Eye (tissue), 1 donor: ENCODE measurements at regions not wholly inside any gene's neighbourhood (a gene's known extent, or its start where the extent isn't known, plus 50 kb on each side); places are given as distances from the start of the nearest gene placed in this dataset.
A peak's percentile ranks its signal among the peaks of the same experiment; 100 is the strongest.

Source experiments
- DNase-seq: peaks from one replicate; pipeline ENCODE4 v3.0.0-alpha.2; 2015

DNA sequence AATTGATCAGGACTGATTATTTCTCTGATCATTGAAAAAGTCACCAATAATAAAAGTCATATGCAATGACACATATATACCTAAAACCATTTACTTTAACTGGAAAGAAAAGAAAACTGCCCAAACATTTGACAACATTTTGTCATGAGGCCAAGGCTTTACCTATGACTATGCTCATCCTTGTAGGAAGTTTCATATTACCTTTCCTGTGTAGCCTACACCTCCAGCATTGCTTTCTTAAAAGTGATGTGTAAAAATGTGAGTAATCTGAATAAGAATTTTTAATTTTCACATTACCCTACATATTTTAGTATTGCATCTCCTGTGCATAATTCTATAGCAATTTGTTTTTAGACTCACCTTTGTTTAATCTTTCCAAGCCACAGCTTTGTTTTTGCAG is 419.8 kb upstream of the FIGN start:
- no peak for DNase-seq

DNA sequence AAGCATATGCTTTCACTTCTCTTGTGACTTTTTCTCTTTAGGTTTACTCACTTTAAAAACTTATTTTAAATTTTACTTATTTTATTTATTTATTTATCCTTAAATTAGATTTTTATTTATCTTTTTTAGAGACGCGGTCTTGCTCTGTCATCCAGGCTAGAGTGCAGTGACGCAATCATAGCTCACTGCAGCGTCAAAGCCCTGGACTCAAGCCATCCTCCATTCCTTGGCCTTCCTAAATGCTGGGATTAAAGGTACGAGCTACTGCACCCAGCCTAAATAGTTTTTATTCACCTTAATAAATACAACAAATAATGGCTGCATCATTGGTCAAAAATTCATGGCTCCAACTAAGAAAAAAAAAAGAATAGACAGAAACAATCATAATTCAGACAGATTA is 415.7 kb upstream of the FIGN start:
- DNase-seq: no peak

DNA sequence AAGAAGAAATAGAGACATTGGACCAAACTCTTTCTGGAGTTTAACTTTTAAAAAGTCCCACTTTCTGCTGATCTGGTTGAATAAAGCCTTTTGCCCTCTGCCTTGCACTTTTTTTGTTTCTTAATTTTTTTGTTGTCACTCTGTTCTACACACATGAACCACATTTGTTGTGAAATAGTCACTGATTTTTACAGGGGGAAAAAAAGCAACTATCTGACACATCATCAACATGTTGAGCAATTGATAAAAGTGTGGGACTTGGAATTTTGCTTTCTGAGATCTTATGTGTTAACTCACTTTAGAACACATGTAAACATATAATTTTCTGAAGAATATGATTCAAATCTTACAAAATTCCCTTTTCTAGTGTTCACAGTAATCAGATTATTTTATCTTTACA is 414.8 kb upstream of the FIGN start:
- DNase-seq: no peak

DNA sequence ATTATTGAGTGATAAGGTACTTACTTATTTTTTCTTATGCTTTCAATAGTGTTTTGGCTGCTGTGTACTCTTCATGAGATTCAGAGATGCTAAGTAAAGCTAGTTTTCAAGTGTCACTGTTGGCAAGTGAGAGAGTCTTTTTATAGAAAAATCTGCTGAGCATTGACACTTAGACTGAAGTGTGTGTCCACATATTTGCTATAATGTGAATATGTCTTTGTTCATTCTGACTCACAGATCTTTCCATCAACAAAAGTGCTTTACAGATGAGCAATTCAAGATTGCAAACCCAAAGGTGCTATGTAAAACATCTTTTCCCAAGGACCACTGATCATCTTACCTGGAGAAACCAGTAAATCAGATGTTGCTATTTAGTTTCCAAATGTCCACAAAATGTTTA is 410.6 kb upstream of the FIGN start:
- DNase-seq: no peak

DNA sequence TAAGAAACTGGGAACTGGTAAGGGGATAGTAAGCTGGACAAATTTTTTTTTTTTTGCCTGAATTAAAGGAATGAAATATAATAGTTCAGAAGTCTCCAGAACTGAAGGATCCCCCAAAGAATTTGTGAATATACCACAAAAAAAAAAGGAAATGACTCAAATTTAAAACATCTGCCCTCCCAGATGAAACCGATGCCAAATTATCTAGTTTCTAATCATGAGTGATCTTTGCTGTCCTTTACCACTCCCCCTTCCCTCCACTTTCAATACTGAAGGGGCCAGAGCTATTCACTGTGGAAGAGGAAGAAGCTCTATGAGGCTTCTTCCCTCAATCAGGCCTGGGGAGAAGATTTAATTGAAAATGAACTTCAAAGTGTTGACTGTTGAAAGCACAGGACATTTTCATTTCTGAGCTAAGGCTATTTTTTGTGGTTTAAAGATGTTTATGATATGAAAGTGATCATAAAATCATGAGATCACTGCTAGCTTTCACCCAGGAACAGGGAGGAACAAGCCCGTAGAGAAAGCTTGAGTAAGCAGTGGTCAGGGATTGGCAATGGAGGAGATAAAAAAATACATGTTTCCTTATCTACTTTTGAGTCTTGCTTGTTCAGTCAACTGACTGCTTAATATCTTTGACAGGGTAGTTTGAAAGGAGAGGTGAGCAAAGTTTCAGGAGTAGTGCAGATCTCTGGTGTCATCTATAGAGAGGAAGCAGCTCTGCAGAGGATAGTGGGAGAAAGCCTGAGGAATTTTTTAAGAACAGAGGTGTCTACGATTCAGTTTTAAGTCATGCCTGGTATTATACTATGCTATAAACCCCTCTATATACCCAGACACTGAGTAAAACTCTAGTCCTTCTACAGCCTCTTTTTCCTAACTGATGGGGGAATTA is 409.5 kb upstream of the FIGN start:
- no peak for DNase-seq

DNA sequence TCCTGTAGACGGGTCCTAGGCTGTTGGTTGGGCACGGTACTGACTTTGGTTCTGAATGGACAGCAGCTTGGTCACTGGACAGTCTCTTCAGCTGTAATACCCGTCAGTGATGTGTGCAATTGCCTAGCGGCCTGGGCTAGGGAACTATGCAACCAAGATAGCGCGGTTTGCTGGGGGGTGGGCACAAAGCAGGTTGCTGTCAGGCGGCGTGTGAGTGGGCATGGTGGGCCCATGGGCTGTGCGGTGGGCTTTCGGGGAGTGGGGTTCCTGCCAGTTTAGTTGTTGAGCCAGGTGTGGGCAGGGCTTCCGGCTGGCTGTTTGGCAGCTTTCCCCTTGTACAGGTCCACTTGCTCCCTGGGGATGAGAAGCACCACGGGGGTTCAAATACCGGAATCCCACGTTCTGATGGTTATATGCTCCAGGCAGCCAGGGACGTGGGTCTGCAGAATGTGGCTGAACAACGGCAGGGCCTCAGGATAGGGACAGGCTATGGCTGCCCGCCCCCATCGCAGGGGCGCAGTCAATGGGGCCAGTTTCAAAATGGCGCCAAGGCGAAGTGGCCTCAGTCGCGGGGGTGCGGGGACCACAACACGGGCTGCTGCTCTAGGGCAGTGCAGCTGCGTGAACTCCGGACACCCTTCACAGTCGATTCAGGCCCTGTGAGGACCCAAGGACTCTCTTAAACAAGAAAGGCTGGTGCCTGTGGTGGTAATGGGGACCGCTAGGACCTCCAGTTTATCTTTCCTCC is 407.5 kb upstream of the FIGN start:
- no peak for DNase-seq

DNA sequence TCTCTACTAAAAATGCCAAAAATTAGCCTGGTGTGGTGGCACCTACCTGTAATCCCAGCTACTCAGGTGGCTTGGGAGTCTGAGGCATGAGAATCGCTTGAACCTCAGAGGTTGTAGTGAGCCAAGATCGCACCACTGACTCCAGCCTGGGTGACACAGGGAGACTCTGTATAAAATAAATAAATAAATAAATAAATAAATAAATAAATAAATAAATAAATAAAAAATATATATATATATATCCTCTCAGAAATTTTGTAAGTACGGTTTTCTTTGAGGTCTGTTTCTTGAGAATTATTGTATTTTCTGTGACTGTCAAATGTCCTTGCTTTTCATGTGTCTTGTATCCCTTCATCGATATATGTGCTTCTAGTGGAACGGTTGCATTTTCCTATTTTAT is 406.9 kb upstream of the FIGN start:
- DNase-seq: no peak

DNA sequence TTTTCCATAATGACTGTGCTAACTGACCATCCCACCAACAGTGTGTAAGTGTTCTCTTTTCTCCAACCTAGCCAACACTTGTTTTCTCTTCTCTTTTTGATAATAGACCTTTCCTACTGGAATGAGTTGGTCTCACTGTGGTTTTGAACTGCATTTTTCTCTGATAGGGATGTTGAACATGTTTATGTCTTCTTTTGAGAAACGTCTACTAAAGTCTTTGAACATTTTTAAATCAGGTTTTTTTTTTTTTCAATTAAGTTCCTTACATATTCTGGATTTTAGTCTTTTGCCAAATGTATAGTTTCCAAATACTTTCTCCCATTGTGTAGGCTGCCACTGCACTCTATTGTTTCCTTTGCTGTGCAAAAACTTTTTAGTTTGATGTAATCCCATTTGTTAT is 405.5 kb upstream of the FIGN start:
- DNase-seq: no peak

DNA sequence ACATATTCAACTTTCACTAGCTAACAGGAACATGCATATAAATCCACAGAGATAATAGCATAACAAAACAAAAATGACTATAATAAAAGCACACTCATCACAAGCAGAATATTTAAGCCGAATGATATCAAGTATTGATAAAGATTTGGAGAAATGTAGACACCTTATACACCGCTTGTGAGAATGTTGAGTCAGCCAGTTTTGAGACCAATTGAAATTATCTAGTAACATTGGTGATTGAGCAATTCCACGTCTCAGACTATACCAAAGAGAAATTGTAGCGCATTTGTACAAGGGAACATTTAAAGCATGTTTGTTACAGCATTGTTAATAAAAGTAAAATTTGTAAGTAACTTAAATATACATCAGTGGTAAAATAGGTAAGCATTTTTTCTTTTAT is 402.9 kb upstream of the FIGN start:
- DNase-seq: no peak

DNA sequence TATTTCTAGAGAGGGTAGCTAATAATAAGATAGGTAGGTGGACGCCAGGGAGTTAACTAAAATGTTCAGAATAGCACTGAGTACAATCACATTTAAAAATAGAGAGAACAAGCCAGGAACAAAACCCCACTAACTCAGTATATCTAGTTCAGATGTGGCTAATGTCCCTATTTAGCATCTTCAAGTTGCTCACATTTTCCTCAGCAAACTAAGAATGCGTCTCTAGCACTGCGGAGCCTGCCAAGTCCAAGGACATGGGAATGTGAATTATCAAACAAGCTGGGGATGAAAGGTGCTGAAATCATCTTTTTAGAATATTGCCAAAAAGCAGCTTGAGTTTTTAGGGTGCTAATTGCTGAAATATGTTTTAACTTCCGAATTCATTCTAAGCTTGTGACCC is 398.5 kb upstream of the FIGN start:
- DNase-seq: no peak

DNA sequence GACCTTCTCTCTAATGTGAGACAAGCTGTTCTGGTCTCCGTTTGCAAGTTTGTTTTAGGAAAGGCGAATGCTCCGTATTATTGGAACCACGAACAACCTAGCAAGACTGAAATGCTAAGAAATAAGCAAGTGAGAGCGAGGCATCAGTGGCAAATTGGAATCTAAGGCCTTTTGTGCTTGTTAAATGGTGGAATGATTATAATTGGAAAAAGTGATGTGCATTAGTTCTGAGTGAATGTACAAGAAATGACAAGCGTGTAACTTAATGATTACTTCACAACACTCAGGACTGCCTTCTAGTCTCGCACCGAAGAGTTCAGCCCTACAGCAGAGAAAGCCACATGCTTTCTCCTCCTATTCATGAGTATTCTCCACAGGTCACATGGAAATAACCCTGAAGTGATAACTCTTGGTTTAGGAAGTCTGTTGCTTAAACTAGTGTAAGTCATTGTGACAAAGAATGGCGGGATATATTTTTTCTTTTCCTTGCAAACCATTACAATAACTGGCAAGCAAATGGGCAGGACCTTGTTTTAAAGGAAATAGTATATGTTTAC is 392.2 kb upstream of the FIGN start:
- DNase-seq: peak; percentile 86

DNA sequence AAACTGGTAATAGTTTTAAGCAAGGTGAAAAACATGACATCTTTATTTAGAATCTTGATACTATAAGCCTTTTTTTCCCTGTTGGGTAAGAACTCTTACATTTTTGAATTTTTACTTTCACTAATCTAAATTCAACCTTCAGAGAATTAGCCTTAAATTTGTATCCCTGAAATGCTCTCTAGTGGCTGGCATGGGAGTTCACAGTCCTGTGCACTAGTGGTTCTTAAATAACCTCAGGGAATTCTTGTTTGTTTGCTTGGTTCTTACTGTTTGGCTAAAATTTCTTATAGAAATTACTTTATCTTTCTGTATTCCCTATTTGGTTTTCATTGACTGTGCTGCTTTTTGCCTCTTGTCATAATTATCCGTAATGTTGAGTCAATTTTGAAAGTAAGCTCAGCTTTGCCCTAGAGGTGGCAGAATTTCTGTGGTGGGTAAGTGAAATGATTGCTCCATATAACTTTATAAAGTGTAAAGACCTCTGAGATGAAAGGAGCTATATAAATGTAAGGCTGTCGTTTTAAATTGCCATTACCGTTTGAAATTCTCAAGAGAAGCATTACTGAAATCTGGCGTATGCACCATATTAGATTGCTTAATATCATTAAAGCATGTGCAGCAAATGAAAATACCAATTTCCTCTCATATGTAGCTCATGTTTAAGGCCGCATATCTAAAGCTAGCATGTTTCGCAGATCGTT is 391.3 kb upstream of the FIGN start:
- DNase-seq: peak; percentile 64

DNA sequence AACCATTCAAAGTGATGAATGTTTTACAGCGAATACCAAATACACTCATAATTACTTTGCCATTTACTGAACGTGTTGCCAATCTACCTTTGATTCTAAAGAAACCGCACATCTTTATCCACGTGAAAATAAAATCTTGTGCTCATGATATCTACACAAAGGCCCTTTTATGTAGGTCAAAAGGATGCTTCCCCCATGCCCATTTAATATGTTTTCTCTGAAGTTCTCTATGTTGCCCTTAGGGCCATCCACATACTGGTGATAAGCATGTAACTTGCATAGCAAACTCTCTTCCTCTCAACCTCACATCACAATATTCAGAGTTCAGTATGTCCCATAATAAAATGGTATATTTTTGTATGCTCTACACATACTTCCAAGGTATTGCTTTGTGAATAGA is 380.0 kb upstream of the FIGN start:
- no peak for DNase-seq

DNA sequence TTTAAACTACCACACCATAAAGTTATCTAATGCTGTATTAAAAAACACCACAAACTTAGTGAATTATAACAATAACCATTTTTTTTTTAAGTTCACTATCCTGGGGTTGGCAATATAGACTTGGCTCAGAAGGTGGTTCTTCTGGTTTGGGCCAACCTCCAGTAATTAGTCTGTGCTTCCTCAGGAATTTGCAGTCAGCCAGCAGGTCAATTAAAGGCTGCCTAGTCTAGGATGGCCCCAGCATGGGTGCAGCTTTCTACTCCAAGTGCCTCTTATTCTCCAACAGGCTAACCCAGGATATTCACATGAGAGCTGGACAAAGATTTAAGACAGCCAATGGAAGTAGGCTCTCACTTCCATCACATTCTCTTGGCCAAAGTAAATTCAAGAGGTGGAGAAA is 379.1 kb upstream of the FIGN start:
- peak; percentile 10 for DNase-seq

DNA sequence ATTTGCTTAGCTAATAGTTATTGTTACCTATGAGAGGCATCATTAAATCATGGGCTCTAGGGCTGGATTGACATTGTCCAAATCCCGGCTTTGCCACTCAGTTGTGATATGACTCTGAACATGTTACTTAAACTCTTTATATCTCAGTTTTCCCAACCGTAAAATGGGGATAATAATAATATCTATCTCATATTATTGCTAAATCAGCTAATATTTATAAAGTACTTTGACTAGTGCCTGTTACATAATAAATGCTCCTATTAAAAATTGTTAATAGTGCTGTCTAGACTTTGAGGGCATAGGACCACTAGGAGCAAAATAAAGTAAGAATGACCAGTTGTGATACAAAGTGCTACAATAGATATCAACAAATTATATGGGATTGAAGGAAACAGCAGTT is 376.3 kb upstream of the FIGN start:
- no peak for DNase-seq

DNA sequence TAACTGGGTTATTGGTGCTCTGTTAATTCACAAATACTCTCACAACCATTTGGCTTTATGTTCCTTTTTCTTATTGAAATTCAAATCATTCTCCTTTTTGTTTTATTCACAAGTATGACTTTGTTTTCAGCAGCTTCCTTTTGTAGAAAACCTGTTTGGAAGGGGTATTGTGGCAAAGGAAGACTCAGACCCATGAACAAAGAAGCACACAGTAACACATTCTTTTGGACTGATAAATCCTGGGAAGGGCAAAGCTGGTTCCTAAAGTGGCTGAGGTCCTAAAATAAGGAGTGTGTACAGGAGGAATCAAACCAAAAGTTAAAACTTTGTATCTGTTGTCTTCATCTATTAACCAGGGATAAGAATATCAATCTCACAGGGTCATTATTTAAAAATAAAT is 374.7 kb upstream of the FIGN start:
- no peak for DNase-seq

DNA sequence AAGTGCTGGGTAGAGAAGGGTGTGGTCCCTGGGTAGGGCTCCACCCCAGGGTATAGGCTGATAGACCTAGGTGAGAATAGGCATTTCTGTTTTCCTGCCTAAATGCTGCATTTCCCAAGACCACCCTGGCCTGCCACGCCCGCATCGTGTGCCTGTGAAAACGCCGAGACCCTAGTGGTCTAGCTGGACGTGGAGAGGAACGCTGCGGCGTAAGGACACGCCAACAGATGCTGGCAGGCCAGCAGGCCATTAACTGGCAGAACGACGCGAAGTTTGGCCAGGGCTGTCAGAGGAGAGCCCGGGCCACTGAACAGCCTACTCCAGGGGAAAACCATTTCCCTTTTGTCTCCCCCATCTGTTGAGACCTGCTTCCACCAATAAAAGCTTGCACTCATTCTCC is 373.2 kb upstream of the FIGN start:
- no peak for DNase-seq

DNA sequence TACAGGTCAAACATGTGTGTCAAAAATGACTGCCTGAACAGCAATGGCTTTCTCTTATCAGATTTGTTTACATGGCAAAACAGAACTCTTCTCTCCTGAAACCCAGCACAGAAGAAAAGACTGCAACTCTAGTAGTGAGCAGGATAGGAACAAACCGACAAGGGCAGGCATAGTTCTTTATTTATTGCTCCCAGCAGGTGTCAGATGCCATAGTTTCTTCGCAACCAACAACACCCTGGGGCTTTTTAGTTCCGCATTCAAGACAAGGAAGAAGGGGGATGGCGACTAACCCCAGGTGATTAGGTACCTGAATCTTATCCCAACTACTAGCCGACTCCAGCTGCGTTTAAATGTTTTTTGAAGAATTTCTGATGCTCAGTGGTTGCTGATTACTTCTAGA is 367.5 kb upstream of the FIGN start:
- DNase-seq: no peak

DNA sequence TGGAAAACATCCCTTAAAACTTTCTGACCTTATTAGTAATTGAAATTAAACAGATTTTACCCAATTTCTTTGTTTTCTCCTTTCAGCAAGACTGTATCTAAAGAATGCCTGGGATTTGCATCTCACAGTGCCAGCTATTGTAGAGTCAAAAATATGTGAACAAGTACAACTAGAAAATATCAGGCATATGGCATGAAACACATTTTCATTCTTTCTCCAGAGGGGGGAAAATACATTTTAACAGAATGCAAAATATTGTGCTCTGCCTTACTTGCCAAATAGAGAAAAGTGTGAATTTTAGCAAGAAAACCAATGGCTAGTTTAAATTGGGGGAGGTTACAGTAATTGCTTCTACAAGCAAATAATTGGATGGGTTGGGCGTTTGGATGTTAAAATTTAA is 366.6 kb upstream of the FIGN start:
- DNase-seq: no peak

DNA sequence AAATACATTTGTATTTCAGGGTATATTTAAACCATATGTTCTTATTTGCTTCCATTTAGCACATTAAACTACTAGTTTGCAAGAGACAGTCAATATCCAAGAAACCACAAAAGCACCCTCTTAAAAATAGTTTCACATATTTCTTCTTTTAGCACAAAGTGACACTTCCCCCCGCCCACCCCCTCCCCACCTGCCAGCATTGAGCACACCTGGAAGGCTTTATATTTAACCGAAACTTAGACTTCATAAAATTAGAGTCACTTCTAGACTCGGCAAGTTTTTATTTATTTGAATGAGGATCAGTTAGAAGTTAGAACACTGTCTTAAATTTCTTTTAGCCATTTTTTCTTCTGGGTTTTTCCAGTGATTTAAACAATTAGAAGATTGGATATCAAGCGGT is 355.9 kb upstream of the FIGN start:
- DNase-seq: no peak

DNA sequence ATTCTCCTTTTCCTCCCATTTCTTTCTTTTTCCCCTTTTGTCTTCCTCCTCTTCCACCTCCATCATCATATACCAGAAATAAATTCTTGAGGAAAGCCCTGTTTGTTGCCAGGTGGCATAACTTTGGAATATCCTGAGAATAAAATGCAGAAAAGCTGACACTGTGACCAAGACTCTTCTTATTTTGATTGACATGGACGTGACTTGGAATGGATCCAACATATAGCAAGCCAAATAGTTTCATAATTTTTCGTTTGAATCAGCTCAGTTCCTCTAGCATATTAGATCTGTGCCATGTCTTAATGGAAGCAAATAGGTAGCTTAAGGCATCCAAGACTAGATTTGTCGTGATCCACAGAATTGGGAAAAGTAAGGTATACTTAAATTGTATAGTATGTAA is 354.7 kb upstream of the FIGN start:
- no peak for DNase-seq

DNA sequence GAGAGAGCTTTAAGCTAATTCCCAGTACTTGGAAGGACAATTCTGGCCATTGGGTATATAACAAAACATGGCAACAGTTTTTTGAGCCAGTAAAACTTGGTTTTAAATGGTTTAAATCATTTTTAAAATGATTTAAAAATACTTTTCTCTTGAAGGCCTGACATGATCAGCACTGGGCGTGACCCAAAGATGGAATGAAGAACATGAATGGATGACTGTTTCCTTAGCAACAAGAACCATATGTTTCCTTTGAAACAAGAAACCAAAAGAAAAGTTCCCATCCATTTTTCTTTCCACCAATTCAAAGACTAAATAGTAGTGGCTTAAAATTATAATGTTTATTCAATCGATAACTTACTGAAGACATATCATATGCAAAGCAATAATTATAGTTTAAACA is 348.3 kb upstream of the FIGN start:
- no peak for DNase-seq

DNA sequence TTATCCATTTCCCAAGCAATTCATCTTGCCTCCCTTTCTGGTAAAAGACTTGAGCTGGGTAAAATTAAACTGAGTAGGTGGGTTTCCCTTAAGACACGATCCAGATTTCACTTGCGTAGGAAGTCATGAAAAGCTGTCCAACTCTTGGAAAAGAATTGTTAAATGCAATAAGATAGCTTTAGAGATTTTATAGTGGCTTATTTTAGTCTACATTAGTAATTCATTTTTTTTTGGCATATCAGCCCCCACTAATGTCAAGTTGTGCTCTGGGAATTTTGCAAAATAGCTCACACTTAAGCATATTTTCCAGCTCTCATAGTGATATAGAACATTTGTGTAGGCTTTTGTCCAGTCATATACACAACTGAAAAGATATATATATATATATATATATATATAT is 344.7 kb upstream of the FIGN start:
- peak; percentile 9 for DNase-seq

DNA sequence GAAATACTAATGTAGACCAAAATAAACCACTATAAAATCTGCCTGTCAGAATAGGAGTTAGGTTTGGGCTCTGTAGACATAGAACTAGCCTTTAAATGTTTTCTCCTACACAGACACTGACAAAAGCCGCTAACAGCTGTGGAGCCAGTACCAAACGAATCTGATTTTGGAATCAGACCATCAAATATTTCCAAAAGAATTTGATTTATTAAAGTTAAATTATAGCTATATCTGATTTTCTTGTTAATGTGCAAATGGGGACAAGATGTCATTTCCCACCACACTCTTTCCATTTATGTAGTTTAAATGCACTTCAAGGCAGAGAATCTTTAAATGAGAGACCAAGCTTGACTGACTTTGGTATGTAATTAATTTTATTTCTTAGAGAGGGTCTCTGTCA is 343.4 kb upstream of the FIGN start:
- no peak for DNase-seq
